IPS-18a (cell line): ENCODE measurements at regions not wholly inside any gene's neighbourhood (a gene's known extent, or its start where the extent isn't known, plus 50 kb on each side); places are given as distances from the start of the nearest gene placed in this dataset.

Experiments used
- H3K27ac ChIP-seq: one replicate; pipeline ENCODE4 v1.5.1; 2013; ENCODE audit warnings: low read length
- H3K27me3 ChIP-seq: one replicate; pipeline ENCODE4 v1.6.1; 2013; ENCODE audit warnings: mild to moderate bottlenecking, low read length; ENCODE audit not compliant: control insufficient read depth, insufficient read depth
- H3K36me3 ChIP-seq: one replicate; pipeline ENCODE4 v1.6.1; 2013; ENCODE audit warnings: low read depth, low read length; ENCODE audit not compliant: control insufficient read depth
- H3K4me1 ChIP-seq: one replicate; pipeline ENCODE4 v1.6.1; 2013; ENCODE audit warnings: low read depth, low read length; ENCODE audit not compliant: control insufficient read depth
- H3K4me3 ChIP-seq: one replicate; pipeline ENCODE4 v1.5.1; 2013; ENCODE audit warnings: low read length
- H3K9ac ChIP-seq: one replicate; pipeline ENCODE4 v1.6.1; 2013; ENCODE audit warnings: mild to moderate bottlenecking, low read length, moderate library complexity
- H3K9me3 ChIP-seq: one replicate; pipeline ENCODE4 v1.6.1; 2013; ENCODE audit warnings: low read depth, low read length; ENCODE audit not compliant: control insufficient read depth

DNA sequence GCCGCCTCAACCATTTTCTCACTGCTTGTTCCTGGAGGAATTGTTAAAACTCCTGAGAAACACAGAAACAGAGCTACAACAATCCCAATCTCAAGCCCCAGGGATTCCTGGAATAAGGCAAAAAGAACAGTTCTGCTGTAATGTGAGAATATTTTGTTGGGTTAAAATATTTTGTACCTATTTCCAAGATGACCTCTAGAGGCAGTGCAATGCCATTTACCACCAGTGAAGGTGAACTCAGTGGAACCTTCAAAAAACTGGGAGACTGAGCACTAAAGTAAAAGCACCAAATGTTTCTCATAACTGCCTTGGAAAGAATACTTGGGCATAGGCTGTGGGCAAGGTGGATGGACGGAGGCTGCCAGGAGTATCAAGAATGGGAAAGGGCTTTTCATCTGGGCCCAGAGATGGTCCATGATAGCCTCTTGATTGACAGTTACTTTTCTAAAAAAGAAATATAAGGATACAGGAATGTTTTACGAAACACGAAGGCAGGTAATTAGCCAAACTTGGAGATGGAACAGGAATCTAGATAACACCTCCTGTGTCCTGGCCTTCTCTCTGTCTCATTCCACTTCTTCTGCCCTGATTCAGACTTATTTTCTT is 334.0 kb upstream of the FLRT2 start:
- no peak overlapping the region for H3K4me3 ChIP-seq
- no peaks in the 10 kb centered on the region for H3K36me3 ChIP-seq
- no peak overlapping the region for H3K9ac ChIP-seq
- no peaks in the 10 kb centered on the region for H3K27me3 ChIP-seq
- H3K9me3 ChIP-seq = no peaks in the 10 kb centered on the region
- H3K4me1 ChIP-seq = peaks cover 1% of the 10 kb centered on the region
- no peak overlapping the region for H3K27ac ChIP-seq

DNA sequence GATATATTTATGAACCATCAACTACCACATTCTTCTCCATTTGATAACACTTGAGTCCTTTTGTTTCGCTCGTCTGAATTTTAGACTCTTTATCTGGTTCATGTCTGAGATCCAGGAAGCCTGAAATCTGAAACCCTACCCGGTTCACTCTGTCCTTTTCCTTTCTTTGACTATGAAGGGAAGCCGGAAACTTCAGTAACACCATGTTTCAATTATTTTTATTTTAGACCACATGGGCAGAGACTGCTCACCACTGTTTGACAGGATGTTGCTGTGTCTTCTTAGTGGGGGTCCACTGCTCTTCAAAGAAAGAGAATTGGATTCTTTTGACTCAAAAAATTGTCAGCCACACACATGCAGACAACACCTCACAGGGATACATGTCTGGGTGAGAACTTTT is 331.9 kb upstream of the FLRT2 start:
- Histone ChIP-seq H3K27me3 (no peaks in the 10 kb centered on the region), H3K27ac (no peak overlapping the region), H3K4me3 (no peak overlapping the region), H3K9me3 (no peaks in the 10 kb centered on the region), H3K4me1 (peaks cover 13% of the 10 kb centered on the region), H3K36me3 (no peaks in the 10 kb centered on the region), H3K9ac (no peak overlapping the region)

DNA sequence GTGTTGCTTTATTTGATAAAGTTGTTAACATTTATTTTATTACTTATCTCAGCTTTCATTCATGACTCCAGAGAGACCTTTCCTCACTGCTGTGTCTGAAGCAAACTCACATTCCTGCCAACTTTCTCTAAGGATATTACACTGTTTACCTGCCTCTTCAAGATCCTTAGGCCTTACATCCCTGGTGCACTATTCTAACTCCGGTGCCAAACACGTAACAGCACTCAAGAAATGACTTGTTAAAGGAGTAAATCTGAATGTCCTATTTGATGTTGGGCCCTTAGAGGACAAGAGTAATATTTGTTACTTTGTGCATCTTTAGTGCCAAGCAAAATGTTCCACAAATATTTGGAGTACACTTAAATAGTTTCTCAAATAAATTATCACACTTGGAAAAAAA is 324.1 kb upstream of the FLRT2 start:
- no peak overlapping the region for H3K27ac ChIP-seq
- H3K4me1 ChIP-seq = peaks cover 13% of the 10 kb centered on the region
- H3K36me3 ChIP-seq = no peaks in the 10 kb centered on the region
- H3K9me3 ChIP-seq = no peaks in the 10 kb centered on the region
- H3K9ac ChIP-seq = no peak overlapping the region
- H3K4me3 ChIP-seq = no peak overlapping the region
- H3K27me3 ChIP-seq = no peaks in the 10 kb centered on the region

- Histone ChIP-seq H3K27ac (no peak overlapping the region), H3K27me3 (no peaks in the 10 kb centered on the region), H3K4me1 (peaks cover 15% of the 10 kb centered on the region), H3K9ac (no peak overlapping the region), H3K4me3 (no peak overlapping the region), H3K9me3 (no peaks in the 10 kb centered on the region), H3K36me3 (no peaks in the 10 kb centered on the region)
These were observed 315.5 kb upstream of the FLRT2 start for GRCh38 chr14:85214471-85214870.

GRCh38 chr14:85217412-85217811 is 312.5 kb upstream of the FLRT2 start:
- Histone ChIP-seq H3K27me3 (no peaks in the 10 kb centered on the region), H3K27ac (no peak overlapping the region), H3K9ac (no peak overlapping the region), H3K9me3 (no peaks in the 10 kb centered on the region), H3K4me1 (peaks cover 25% of the 10 kb centered on the region), H3K36me3 (no peaks in the 10 kb centered on the region), H3K4me3 (peak overlapping the region; percentile 27)

- Histone ChIP-seq H3K36me3 (no peaks in the 10 kb centered on the region), H3K9me3 (no peaks in the 10 kb centered on the region), H3K27ac (no peak overlapping the region), H3K4me3 (no peak overlapping the region), H3K27me3 (no peaks in the 10 kb centered on the region), H3K4me1 (peaks cover 40% of the 10 kb centered on the region), H3K9ac (no peak overlapping the region)
These were observed 311.0 kb upstream of the FLRT2 start for GRCh38 chr14:85218982-85219381.

DNA sequence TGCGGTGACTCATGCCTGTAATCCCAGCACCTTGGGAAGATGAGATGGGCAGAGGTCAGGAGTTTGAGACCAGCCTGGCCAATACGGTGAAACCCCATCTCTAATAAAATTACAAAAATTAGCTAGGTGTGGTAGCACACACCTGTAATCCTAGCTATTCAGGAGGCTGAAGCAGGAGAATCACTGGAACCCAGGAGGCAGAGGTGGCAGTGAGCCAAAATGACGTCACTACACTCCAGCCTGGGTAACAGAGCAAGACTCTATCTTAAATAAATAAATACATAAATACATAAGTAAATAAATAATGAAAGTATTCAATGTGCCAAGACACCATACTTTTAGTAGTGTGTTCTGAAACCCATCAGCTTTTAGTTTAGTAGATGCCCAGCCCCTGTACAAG is 308.1 kb upstream of the FLRT2 start:
- Histone ChIP-seq H3K27me3 (no peaks in the 10 kb centered on the region), H3K27ac (no peak overlapping the region), H3K36me3 (no peaks in the 10 kb centered on the region), H3K4me3 (no peak overlapping the region), H3K9ac (no peak overlapping the region), H3K4me1 (peaks cover 42% of the 10 kb centered on the region), H3K9me3 (no peaks in the 10 kb centered on the region)

DNA sequence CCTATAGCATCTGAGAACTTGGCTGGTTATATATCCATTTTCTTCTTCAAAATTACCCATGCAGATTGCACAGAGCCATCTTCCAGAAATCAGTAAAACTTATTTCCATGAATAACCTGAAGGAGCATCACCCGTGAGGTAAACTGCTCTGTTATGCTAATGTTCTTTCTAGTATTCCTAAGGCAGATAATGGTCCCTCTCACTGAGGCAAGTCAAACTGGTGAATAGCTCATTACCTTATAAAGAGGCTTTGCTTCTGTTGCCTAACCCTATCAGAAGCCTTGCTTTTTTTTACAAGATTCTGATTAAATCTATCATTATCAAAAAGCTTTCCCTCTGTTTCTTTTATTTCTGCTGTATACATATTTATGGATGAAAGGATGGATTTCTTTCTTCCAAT is 307.6 kb upstream of the FLRT2 start:
- H3K4me3 ChIP-seq = no peak overlapping the region
- no peaks in the 10 kb centered on the region for H3K36me3 ChIP-seq
- H3K9ac ChIP-seq = no peak overlapping the region
- H3K27ac ChIP-seq = no peak overlapping the region
- H3K27me3 ChIP-seq = no peaks in the 10 kb centered on the region
- no peaks in the 10 kb centered on the region for H3K9me3 ChIP-seq
- H3K4me1 ChIP-seq = peaks cover 39% of the 10 kb centered on the region

GRCh38 chr14:85223667-85224066 is 306.3 kb upstream of the FLRT2 start:
- peaks cover 30% of the 10 kb centered on the region for H3K4me1 ChIP-seq
- H3K27ac ChIP-seq = no peak overlapping the region
- H3K27me3 ChIP-seq = no peaks in the 10 kb centered on the region
- H3K4me3 ChIP-seq = no peak overlapping the region
- no peaks in the 10 kb centered on the region for H3K36me3 ChIP-seq
- H3K9me3 ChIP-seq = no peaks in the 10 kb centered on the region
- no peak overlapping the region for H3K9ac ChIP-seq

GRCh38 chr14:85224241-85224640 is 305.7 kb upstream of the FLRT2 start:
- Histone ChIP-seq H3K27ac (no peak overlapping the region), H3K4me3 (no peak overlapping the region), H3K9ac (no peak overlapping the region), H3K27me3 (no peaks in the 10 kb centered on the region), H3K9me3 (no peaks in the 10 kb centered on the region), H3K36me3 (no peaks in the 10 kb centered on the region), H3K4me1 (peaks cover 30% of the 10 kb centered on the region)

- no peak overlapping the region for H3K9ac ChIP-seq
- no peak overlapping the region for H3K27ac ChIP-seq
- H3K4me1 ChIP-seq = peaks cover 8% of the 10 kb centered on the region
- no peaks in the 10 kb centered on the region for H3K36me3 ChIP-seq
- no peak overlapping the region for H3K4me3 ChIP-seq
- peaks cover 3% of the 10 kb centered on the region for H3K9me3 ChIP-seq
- no peaks in the 10 kb centered on the region for H3K27me3 ChIP-seq
These were observed 296.2 kb upstream of the FLRT2 start for GRCh38 chr14:85233756-85234155.

GRCh38 chr14:85234156-85235025 is 295.6 kb upstream of the FLRT2 start:
- Histone ChIP-seq H3K27me3 (no peaks in the 10 kb centered on the region), H3K9me3 (peaks cover 3% of the 10 kb centered on the region), H3K36me3 (no peaks in the 10 kb centered on the region), H3K27ac (no peak overlapping the region), H3K4me1 (peaks cover 15% of the 10 kb centered on the region), H3K9ac (no peak overlapping the region), H3K4me3 (no peak overlapping the region)
